HFFc6 (cell line): ENCODE measurements at regions not wholly inside any gene's neighbourhood (a gene's known extent, or its start where the extent isn't known, plus 50 kb on each side); places are given as distances from the start of the nearest gene placed in this dataset.

Experiments
- DNase-seq: peaks from one replicate; pipeline ENCODE4 v3.0.0-alpha.2; 2018
- H3K27ac Mint-ChIP-seq: 2 replicates; pipeline ENCODE4 v1.8.0; 2020; ENCODE audit warnings: mild to moderate bottlenecking, mixed read lengths
- H3K27me3 Mint-ChIP-seq: 2 replicates; pipeline ENCODE4 v1.8.0; 2021; ENCODE audit warnings: mild to moderate bottlenecking, moderate library complexity, mixed read lengths; ENCODE audit not compliant: insufficient read depth
- H3K36me3 Mint-ChIP-seq: 2 replicates; pipeline ENCODE4 v1.8.0; 2021; ENCODE audit warnings: low read depth, mixed read lengths
- H3K4me1 Mint-ChIP-seq: 2 replicates; pipeline ENCODE4 v1.8.0; 2020; ENCODE audit warnings: low read depth, mixed read lengths
- H3K4me3 Mint-ChIP-seq: 2 replicates; pipeline ENCODE4 v1.8.0; 2020; ENCODE audit warnings: mild to moderate bottlenecking, moderate library complexity, mixed read lengths
- H3K9me3 Mint-ChIP-seq: 2 replicates; pipeline ENCODE4 v1.8.0; 2020; ENCODE audit warnings: mild to moderate bottlenecking, mixed read lengths
- TF ChIP-seq, protein P1 (sequence below): fragments of 200-600 bp; sonication (generic); IDR thresholded peaks from 2 replicates; pipeline ENCODE4 v1.5.0; 2021; ENCODE audit warnings: antibody characterized with exemption, mild to moderate bottlenecking

DNA sequence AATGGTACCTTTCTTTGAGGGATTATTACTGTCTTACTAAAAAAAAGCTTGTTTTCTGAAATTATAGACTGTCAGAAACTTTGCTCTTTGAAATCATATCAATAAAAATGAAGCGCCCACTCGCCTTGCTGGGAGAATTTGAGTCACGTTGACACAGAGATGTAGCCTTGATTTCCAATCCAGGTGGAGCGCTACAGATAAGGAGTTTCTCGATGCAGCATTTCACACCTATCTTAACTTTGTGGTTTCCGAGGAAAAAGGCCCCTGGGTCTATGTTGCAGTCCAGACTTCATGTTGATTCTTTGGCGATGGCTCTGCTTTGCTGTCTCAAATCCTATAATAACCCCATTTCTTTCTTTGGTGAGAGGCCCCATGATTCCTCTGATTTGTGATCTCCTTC lies 158.1 kb upstream of the ARG1 start:
- peaks cover 6% of the 10 kb centered on the region for H3K27me3 Mint-ChIP-seq

DNA sequence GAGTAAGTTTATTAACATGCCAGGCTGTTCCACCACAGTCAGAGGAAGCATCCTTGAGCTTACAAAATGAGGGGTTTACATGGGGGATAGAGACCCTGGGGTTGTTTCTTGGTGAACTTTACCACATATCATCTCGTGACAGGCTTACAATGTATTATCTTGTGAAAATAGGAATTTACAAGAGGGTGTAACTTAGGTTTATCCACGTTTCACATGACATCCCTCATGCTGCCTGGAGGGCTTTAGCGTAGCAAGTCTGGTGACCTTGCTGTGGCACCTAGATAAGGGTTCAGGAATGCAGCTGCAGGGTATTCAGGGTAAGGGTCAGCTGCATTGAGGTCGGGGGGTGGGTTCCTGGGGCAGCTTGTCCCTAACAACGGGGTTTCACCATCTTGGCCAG lies 154.6 kb upstream of the ARG1 start:
- Mint-ChIP-seq H3K27me3 (peaks cover 2% of the 10 kb centered on the region), H3K4me3 (no peak overlapping the region), H3K4me1 (no peaks in the 10 kb centered on the region), H3K9me3 (no peaks in the 10 kb centered on the region), H3K36me3 (no peaks in the 10 kb centered on the region), H3K27ac (no peak overlapping the region)
- TF ChIP-seq, protein P1, sequence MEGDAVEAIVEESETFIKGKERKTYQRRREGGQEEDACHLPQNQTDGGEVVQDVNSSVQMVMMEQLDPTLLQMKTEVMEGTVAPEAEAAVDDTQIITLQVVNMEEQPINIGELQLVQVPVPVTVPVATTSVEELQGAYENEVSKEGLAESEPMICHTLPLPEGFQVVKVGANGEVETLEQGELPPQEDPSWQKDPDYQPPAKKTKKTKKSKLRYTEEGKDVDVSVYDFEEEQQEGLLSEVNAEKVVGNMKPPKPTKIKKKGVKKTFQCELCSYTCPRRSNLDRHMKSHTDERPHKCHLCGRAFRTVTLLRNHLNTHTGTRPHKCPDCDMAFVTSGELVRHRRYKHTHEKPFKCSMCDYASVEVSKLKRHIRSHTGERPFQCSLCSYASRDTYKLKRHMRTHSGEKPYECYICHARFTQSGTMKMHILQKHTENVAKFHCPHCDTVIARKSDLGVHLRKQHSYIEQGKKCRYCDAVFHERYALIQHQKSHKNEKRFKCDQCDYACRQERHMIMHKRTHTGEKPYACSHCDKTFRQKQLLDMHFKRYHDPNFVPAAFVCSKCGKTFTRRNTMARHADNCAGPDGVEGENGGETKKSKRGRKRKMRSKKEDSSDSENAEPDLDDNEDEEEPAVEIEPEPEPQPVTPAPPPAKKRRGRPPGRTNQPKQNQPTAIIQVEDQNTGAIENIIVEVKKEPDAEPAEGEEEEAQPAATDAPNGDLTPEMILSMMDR = no peak
- no peak for DNase-seq

More for the DNA sequence above, 158.1 kb upstream of the ARG1 start:
- H3K36me3 Mint-ChIP-seq = no peaks in the 10 kb centered on the region
- H3K9me3 Mint-ChIP-seq = no peaks in the 10 kb centered on the region
- TF ChIP-seq, protein P1 = no peak
- no peak overlapping the region for H3K4me3 Mint-ChIP-seq
- no peaks in the 10 kb centered on the region for H3K4me1 Mint-ChIP-seq
- H3K27ac Mint-ChIP-seq = no peak overlapping the region
- no peak for DNase-seq

DNA sequence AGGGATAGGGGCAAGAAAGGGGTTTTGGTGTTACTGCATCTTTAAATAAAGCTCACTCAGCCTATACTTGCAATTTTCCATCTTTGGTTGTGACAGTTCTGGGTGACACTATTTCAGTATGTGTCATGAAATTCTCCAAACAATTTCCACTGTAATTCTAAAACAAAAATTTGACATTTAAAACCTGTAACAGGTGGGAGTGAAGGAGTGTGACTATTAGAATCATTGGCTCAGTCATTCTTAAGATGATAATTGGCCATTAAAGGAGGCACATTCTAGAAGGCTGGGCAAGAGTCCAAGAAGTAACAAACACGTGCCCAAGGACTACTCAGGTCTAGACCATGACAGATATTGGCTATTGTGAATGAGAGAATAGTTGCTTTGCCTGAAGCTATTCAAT lies 153.3 kb upstream of the ARG1 start:
- H3K9me3 Mint-ChIP-seq = no peaks in the 10 kb centered on the region
- H3K27ac Mint-ChIP-seq = no peak overlapping the region
- no peak for DNase-seq
- H3K4me1 Mint-ChIP-seq = no peaks in the 10 kb centered on the region
- TF ChIP-seq, protein P1 = no peak
- peaks cover 2% of the 10 kb centered on the region for H3K27me3 Mint-ChIP-seq
- no peak overlapping the region for H3K4me3 Mint-ChIP-seq
- no peaks in the 10 kb centered on the region for H3K36me3 Mint-ChIP-seq

DNA sequence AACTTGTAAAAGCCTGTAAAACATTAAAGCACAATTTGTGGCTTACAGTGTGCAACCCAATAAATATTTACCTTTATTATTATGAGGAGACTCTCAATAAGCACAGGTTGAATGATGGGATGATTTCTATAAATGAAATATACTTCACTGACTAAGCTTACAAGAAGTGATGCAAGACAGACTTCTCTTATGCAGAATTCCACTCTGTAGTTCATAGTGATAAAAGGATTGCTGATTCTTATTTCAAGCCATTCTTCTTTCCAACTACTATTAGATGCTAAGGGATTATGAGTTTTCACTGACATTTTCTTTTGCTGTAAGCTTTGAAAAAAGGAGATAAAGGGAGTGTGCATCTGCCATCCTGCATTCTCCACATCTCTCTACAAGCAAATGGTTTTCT lies 149.0 kb upstream of the ARG1 start:
- DNase-seq = no peak
- H3K27me3 Mint-ChIP-seq = peaks cover 12% of the 10 kb centered on the region
- no peaks in the 10 kb centered on the region for H3K4me1 Mint-ChIP-seq
- H3K27ac Mint-ChIP-seq = no peak overlapping the region
- H3K4me3 Mint-ChIP-seq = no peak overlapping the region
- no peaks in the 10 kb centered on the region for H3K36me3 Mint-ChIP-seq
- no peaks in the 10 kb centered on the region; the same call in 1 of the 2 replicates for H3K9me3 Mint-ChIP-seq
- TF ChIP-seq, protein P1 = no peak

DNA sequence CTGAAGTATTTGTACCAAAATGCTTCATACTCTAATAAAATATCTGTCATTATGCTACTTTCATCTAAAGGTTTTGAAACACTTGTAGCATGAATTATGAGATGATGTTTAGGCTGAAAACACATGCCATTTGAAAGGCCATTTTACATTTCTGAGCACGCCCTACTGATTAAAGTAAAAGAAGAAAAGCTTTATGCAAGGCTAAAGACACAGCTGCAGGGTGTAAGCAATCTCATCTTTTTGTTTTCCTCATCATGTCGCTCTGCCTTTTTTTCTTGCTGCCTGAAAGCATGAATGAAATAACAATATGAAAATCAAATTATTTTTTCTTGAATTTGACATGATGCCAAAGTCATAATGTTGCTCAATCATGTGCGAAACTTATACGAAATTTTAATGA lies 148.6 kb upstream of the ARG1 start:
- H3K9me3 Mint-ChIP-seq = no peaks in the 10 kb centered on the region; the same call in 1 of the 2 replicates

More for the DNA sequence above, 148.6 kb upstream of the ARG1 start:
- H3K4me3 Mint-ChIP-seq = no peak overlapping the region
- H3K36me3 Mint-ChIP-seq = no peaks in the 10 kb centered on the region
- TF ChIP-seq, protein P1 = no peak
- H3K27me3 Mint-ChIP-seq = peaks cover 12% of the 10 kb centered on the region
- H3K4me1 Mint-ChIP-seq = no peaks in the 10 kb centered on the region
- no peak overlapping the region for H3K27ac Mint-ChIP-seq
- no peak for DNase-seq
